OCI-LY7 (cell line): ENCODE measurements at regions not wholly inside any gene's neighbourhood (a gene's known extent, or its start where the extent isn't known, plus 50 kb on each side); places are given as distances from the start of the nearest gene placed in this dataset.

Experiments used
- BruUV-seq: library from RNA; stranded (reverse); fragments of 400-500 nt; replicated peaks from 2 replicates; lab custom pipeline; 2021; lab: Mats Ljungman, UMichigan
- CTCF ChIA-PET: fragments of 300-600 bp; sonication (Branson Sonifier 250); formaldehyde crosslinking; loops from one replicate; lab custom pipeline; 2022; ENCODE audit warnings: antibody characterized with exemption; ENCODE audit not compliant: unreplicated experiment; lab: Charles Lee
- POLR2A ChIA-PET: fragments of 300-600 bp; sonication (Branson Sonifier 250); formaldehyde crosslinking; loops from one replicate; lab custom pipeline; 2022; ENCODE audit warnings: antibody characterized with exemption; lab: Charles Lee
- DNase-seq: peaks from one replicate; pipeline ENCODE4 v3.0.0-alpha.2; 2015; ENCODE audit warnings: low spot score
- H2AFZ ChIP-seq: fragments of 200-600 bp; sonication (generic), shearing (Covaris generic); 2 replicates; pipeline ENCODE4 v1.6.1; 2014; ENCODE audit warnings: mild to moderate bottlenecking, antibody characterized with exemption, low read length, moderate library complexity
- H3K27ac ChIP-seq: fragments of 200-600 bp; sonication (generic); 2 replicates; pipeline ENCODE4 v1.5.1; 2014; ENCODE audit warnings: mixed run types, low read depth, mild to moderate bottlenecking, moderate library complexity, low read length, inconsistent platforms; ENCODE audit not compliant: poor library complexity, severe bottlenecking
- H3K36me3 ChIP-seq: fragments of 200-600 bp; sonication (generic); 2 replicates; pipeline ENCODE4 v1.6.1; 2014; ENCODE audit warnings: mild to moderate bottlenecking, antibody characterized with exemption, low read length, moderate library complexity, mixed read lengths; ENCODE audit not compliant: insufficient read depth
- H3K4me1 ChIP-seq: fragments of 200-600 bp; sonication (generic); 2 replicates; pipeline ENCODE4 v1.5.1; 2014; ENCODE audit warnings: mild to moderate bottlenecking, low read length; ENCODE audit not compliant: insufficient read depth, poor library complexity, severe bottlenecking
- H3K4me2 ChIP-seq: fragments of 200-600 bp; sonication (generic); 2 replicates; pipeline ENCODE4 v1.6.1; 2014; ENCODE audit warnings: mild to moderate bottlenecking, low read length
- H3K4me3 ChIP-seq: fragments of 200-600 bp; sonication (generic); 2 replicates; pipeline ENCODE4 v1.5.1; 2014; ENCODE audit warnings: mild to moderate bottlenecking, low read depth, low read length; ENCODE audit not compliant: poor library complexity, severe bottlenecking
- H3K79me2 ChIP-seq: fragments of 200-600 bp; sonication (generic); 2 replicates; pipeline ENCODE4 v1.6.1; 2016; ENCODE audit warnings: low read depth, mild to moderate bottlenecking, low read length, moderate library complexity, mixed read lengths; ENCODE audit not compliant: insufficient read depth
- H3K9me2 ChIP-seq: fragments of 200-600 bp; sonication (generic); 2 replicates; pipeline ENCODE4 v1.6.1; 2016; ENCODE audit warnings: mild to moderate bottlenecking, low read length, mixed read lengths; ENCODE audit not compliant: insufficient read depth
- H3K9me3 ChIP-seq: fragments of 200-600 bp; sonication (generic); 2 replicates; pipeline ENCODE4 v1.6.1; 2014; ENCODE audit warnings: mild to moderate bottlenecking, mixed run types, low read length, mixed read lengths
- H4K20me1 ChIP-seq: fragments of 200-600 bp; sonication (generic); 2 replicates; pipeline ENCODE4 v1.6.1; 2014; ENCODE audit warnings: mild to moderate bottlenecking, antibody characterized with exemption, low read length, moderate library complexity, mixed read lengths; ENCODE audit not compliant: insufficient read depth
- EZH2phosphoT487 ChIP-seq: fragments of 200-600 bp; sonication (generic); IDR thresholded peaks from 2 replicates; pipeline ENCODE4 v1.6.1; 2018; ENCODE audit warnings: low read depth, borderline replicate concordance, mild to moderate bottlenecking, mixed run types, antibody characterized with exemption, low read length, moderate library complexity, mixed read lengths
- intact Hi-C: fragments of 100-400 bp; cut with micrococcal nuclease; formaldehyde crosslinking; loops from one replicate; pipeline ENCODE4 v1.10.0; 2022; ENCODE audit not compliant: unreplicated experiment
- TF ChIP-seq, protein P1 (sequence below): fragments of 200-600 bp; sonication (generic); conservative IDR thresholded peaks from 2 replicates; pipeline ENCODE4 v1.5.1; 2014; ENCODE audit warnings: mild to moderate bottlenecking, antibody characterized with exemption, low read length, moderate library complexity, mixed read lengths

DNA sequence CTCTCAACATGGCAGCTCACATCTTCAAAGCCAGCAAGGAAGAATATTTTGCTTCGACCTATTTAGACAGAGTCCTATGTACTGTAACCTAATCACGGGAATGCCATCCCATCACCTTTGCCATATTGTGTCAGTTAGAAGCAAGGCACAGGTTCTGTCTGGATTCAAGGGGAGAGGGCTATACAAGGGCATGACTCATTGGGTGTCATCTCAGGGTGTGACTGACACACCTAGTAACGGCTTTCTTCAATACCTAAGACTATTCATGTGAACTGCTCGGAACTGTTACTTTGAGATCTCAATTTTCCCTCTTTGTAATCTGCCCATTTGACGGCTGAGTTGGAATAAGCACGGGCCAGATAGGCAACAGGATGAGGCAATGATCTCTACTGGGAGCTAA, 135.6 kb upstream of the HDGFL1 start:
- POLR2A ChIA-PET: no interaction called here
- H3K27ac ChIP-seq: no peak overlapping the region
- BruUV-seq: no TSS peak

DNA sequence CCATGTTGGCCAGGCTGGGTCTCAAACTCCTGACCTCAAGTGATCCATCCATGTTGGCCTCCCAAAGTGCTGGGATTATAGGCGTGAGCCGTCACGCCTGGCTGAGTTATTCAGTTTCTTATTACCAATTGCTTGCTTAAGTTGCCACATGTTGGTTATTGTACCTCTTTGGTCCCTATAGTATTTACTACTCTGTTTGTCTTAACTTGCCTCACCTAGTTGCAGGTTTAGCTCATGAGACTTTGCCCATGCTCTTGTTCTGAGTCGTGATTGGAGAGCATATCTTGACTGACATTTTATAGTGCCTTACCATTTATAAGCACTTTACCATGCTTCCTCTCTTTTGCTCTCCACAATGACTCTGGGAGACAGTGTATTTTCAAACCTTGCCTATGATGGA, 134.2 kb upstream of the HDGFL1 start:
- no TSS peak for BruUV-seq
- intact Hi-C loops: no loop called here
- H3K27ac ChIP-seq: no peak overlapping the region
- H2AFZ ChIP-seq: no peak overlapping the region
- H3K9me2 ChIP-seq: no peaks in the 10 kb centered on the region
- DNase-seq: no peak
- H3K36me3 ChIP-seq: no peaks in the 10 kb centered on the region
- no peaks in the 10 kb centered on the region for H3K4me1 ChIP-seq
- no peak overlapping the region for H3K4me3 ChIP-seq
- H3K79me2 ChIP-seq: no peaks in the 10 kb centered on the region
- no peaks in the 10 kb centered on the region for H3K9me3 ChIP-seq
- ChIA-PET CTCF (no interaction called here), POLR2A (no interaction called here)
- TF ChIP-seq, protein P1, sequence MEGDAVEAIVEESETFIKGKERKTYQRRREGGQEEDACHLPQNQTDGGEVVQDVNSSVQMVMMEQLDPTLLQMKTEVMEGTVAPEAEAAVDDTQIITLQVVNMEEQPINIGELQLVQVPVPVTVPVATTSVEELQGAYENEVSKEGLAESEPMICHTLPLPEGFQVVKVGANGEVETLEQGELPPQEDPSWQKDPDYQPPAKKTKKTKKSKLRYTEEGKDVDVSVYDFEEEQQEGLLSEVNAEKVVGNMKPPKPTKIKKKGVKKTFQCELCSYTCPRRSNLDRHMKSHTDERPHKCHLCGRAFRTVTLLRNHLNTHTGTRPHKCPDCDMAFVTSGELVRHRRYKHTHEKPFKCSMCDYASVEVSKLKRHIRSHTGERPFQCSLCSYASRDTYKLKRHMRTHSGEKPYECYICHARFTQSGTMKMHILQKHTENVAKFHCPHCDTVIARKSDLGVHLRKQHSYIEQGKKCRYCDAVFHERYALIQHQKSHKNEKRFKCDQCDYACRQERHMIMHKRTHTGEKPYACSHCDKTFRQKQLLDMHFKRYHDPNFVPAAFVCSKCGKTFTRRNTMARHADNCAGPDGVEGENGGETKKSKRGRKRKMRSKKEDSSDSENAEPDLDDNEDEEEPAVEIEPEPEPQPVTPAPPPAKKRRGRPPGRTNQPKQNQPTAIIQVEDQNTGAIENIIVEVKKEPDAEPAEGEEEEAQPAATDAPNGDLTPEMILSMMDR: no peak
- TF ChIP-seq EZH2phosphoT487: no peak
- H3K4me2 ChIP-seq: no peak overlapping the region
- H4K20me1 ChIP-seq: no peaks in the 10 kb centered on the region

More for the DNA sequence above, 135.6 kb upstream of the HDGFL1 start:
- intact Hi-C loops: no loop called here
- H3K4me2 ChIP-seq: no peak overlapping the region
- CTCF ChIA-PET: no interaction called here
- no peaks in the 10 kb centered on the region for H3K9me2 ChIP-seq
- no peaks in the 10 kb centered on the region for H3K9me3 ChIP-seq
- no peaks in the 10 kb centered on the region for H3K36me3 ChIP-seq
- H3K79me2 ChIP-seq: no peaks in the 10 kb centered on the region
- TF ChIP-seq EZH2phosphoT487: no peak
- TF ChIP-seq, protein P1: no peak
- no peak for DNase-seq
- H3K4me3 ChIP-seq: no peak overlapping the region
- H2AFZ ChIP-seq: no peak overlapping the region
- H4K20me1 ChIP-seq: no peaks in the 10 kb centered on the region
- no peaks in the 10 kb centered on the region for H3K4me1 ChIP-seq

DNA sequence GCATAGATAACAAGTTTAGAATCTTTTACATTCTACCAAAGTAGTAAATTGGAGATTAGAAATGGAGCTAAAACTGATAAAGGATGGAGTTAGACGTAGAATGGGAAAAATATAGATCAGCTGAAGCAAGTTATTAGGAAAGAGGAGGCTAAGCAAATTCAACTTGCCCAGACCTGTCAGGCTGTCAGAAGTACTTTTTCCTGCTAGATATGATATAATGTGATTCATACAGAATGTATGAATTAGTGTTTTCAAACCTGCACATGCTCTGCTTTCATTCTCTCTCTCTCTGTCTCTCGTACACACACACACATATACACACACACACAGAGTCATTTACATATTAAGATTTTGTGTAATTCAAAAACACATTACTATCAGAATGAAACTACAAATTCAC, 133.2 kb upstream of the HDGFL1 start:
- H3K9me3 ChIP-seq: no peaks in the 10 kb centered on the region
- POLR2A ChIA-PET: no interaction called here
- no peak overlapping the region for H3K27ac ChIP-seq
- TF ChIP-seq EZH2phosphoT487: no peak
- TF ChIP-seq, protein P1: no peak
- no TSS peak for BruUV-seq
- CTCF ChIA-PET: no interaction called here
- H3K4me1 ChIP-seq: no peaks in the 10 kb centered on the region
- no peak overlapping the region for H3K4me3 ChIP-seq
- no peaks in the 10 kb centered on the region for H3K79me2 ChIP-seq
- H3K9me2 ChIP-seq: no peaks in the 10 kb centered on the region
- no peak overlapping the region for H2AFZ ChIP-seq
- no peaks in the 10 kb centered on the region for H3K36me3 ChIP-seq
- H3K4me2 ChIP-seq: no peak overlapping the region
- no peaks in the 10 kb centered on the region for H4K20me1 ChIP-seq
- intact Hi-C loops: no loop called here
- no peak for DNase-seq
